Urothelium cell line (cell line): ENCODE measurements at regions not wholly inside any gene's neighbourhood (a gene's known extent, or its start where the extent isn't known, plus 50 kb on each side); places are given as distances from the start of the nearest gene placed in this dataset.
"Not testable (repeated sequence)": the region's sequence is repeated elsewhere in the genome, so short reads cannot be mapped to it uniquely, and the experiment has no call there.

ENCODE experiments used
- DNase-seq: peaks from one replicate; pipeline ENCODE4 v3.0.0; 2011; ENCODE audit warnings: low spot score, mixed read lengths
- FAIRE-seq: peaks from 2 replicates; lab custom pipeline; 2011; peaks lifted over from hg19 to GRCh38; lab: Jason Lieb, UNC

GRCh38 chr12:73180734-73181133 is 908.6 kb downstream of the TRHDE start:
- DNase-seq (no peak), FAIRE-seq (no peak)

- FAIRE-seq (no peak), DNase-seq (no peak)
These were observed 909.1 kb downstream of the TRHDE start for GRCh38 chr12:73181244-73181643.

- DNase-seq (no peak), FAIRE-seq (no peak)
These were observed 913.2 kb downstream of the TRHDE start for GRCh38 chr12:73185403-73185802.

- FAIRE-seq (no peak), DNase-seq (no peak)
These were observed 914.1 kb downstream of the TRHDE start for GRCh38 chr12:73186272-73186671.

GRCh38 chr12:73187765-73188164 is 915.6 kb downstream of the TRHDE start:
- no peak for FAIRE-seq
- no peak for DNase-seq

GRCh38 chr12:73210548-73211204 is 938.5 kb downstream of the TRHDE start:
- no peak for DNase-seq
- FAIRE-seq, result no peak

GRCh38 chr12:73220951-73221350 is 948.8 kb downstream of the TRHDE start:
- no peak for DNase-seq
- FAIRE-seq, result no peak

GRCh38 chr12:73221398-73221797 is 949.2 kb downstream of the TRHDE start:
- FAIRE-seq (no peak), DNase-seq (no peak)

- no peak for DNase-seq
- FAIRE-seq, result no peak
These were observed 949.7 kb downstream of the TRHDE start for GRCh38 chr12:73221836-73222235.

GRCh38 chr12:73225371-73225937 is 953.3 kb downstream of the TRHDE start:
- DNase-seq (no peak), FAIRE-seq (no peak)

- FAIRE-seq (no peak), DNase-seq (no peak)
These were observed 953.8 kb downstream of the TRHDE start for GRCh38 chr12:73225941-73226340.

- no peak for DNase-seq
- no peak for FAIRE-seq
These were observed 954.4 kb downstream of the TRHDE start for GRCh38 chr12:73226593-73226992.

GRCh38 chr12:73228828-73229227 is 956.7 kb downstream of the TRHDE start:
- FAIRE-seq, result not testable (repeated sequence)

GRCh38 chr12:73235387-73235786 is 963.2 kb downstream of the TRHDE start:
- no peak for DNase-seq
- no peak for FAIRE-seq

More at GRCh38 chr12:73228828-73229227, 956.7 kb downstream of the TRHDE start:
- not testable (repeated sequence) for DNase-seq

GRCh38 chr12:73240110-73240509 is 967.9 kb downstream of the TRHDE start:
- FAIRE-seq (no peak), DNase-seq (no peak)

GRCh38 chr12:73262788-73263381 is 990.7 kb downstream of the TRHDE start:
- FAIRE-seq, result no peak

GRCh38 chr12:73266206-73266605 is 994.0 kb downstream of the TRHDE start:
- DNase-seq (no peak), FAIRE-seq (no peak)

More at GRCh38 chr12:73262788-73263381, 990.7 kb downstream of the TRHDE start:
- no peak for DNase-seq

GRCh38 chr12:73274976-73275375 is 1002.8 kb downstream of the TRHDE start:
- DNase-seq, result no peak
- no peak for FAIRE-seq

GRCh38 chr12:73277971-73278370 is 1005.8 kb downstream of the TRHDE start:
- FAIRE-seq (no peak), DNase-seq (no peak)

GRCh38 chr12:73301530-73301929 is 1029.4 kb downstream of the TRHDE start:
- no peak for FAIRE-seq
- DNase-seq, result no peak

GRCh38 chr12:73307260-73307659 is 1035.1 kb downstream of the TRHDE start:
- DNase-seq (no peak), FAIRE-seq (no peak)

GRCh38 chr12:73308079-73308478 is 1035.9 kb downstream of the TRHDE start:
- no peak for DNase-seq
- FAIRE-seq, result no peak
